A673 (cell line): ENCODE measurements at regions not wholly inside any gene's neighbourhood (a gene's known extent, or its start where the extent isn't known, plus 50 kb on each side); places are given as distances from the start of the nearest gene placed in this dataset.
A peak's percentile ranks its signal among the peaks of the same experiment; 100 is the strongest.
"Not testable (repeated sequence)": the region's sequence is repeated elsewhere in the genome, so short reads cannot be mapped to it uniquely, and the experiment has no call there.

Experiments
- BruUV-seq: library from RNA; stranded (reverse); fragments of 400-500 nt; replicated peaks from 2 replicates; lab custom pipeline; 2021; lab: Mats Ljungman, UMichigan
- CTCF ChIA-PET: fragments of 300-600 bp; sonication (Branson Sonifier 250); formaldehyde crosslinking; loops from one replicate; lab custom pipeline; 2022; ENCODE audit warnings: antibody characterized with exemption; lab: Charles Lee
- POLR2A ChIA-PET: fragments of 300-600 bp; sonication (Branson Sonifier 250); formaldehyde crosslinking; loops from one replicate; lab custom pipeline; 2022; ENCODE audit warnings: antibody characterized with exemption; ENCODE audit not compliant: low non-redundant PET; lab: Charles Lee
- DNase-seq: peaks from one replicate; pipeline ENCODE4 v3.0.0-alpha.2; 2015; ENCODE audit warnings: low spot score
- H3K27ac ChIP-seq: fragments of 200-600 bp; sonication (generic); 2 replicates; pipeline ENCODE4 v1.5.1; 2016; ENCODE audit warnings: mixed run types, low read depth, mild to moderate bottlenecking, mixed read lengths, antibody characterized with exemption, low read length; ENCODE audit not compliant: poor library complexity, severe bottlenecking
- H3K27me3 ChIP-seq: fragments of 200-600 bp; sonication (generic); replicated peaks from 2 replicates; pipeline ENCODE4 v1.6.1; 2017; ENCODE audit warnings: mixed run types, low read depth, mild to moderate bottlenecking, mixed read lengths, antibody characterized with exemption, low read length; ENCODE audit not compliant: insufficient read depth, poor library complexity
- H3K36me3 ChIP-seq: fragments of 200-600 bp; sonication (generic); 2 replicates; pipeline ENCODE4 v1.6.1; 2016; ENCODE audit warnings: mixed run types, mild to moderate bottlenecking, mixed read lengths, antibody characterized with exemption, low read length; ENCODE audit not compliant: insufficient read depth, poor library complexity, severe bottlenecking
- H3K4me1 ChIP-seq: fragments of 200-600 bp; sonication (generic); 2 replicates; pipeline ENCODE4 v1.6.1; 2017; ENCODE audit warnings: mixed run types, mild to moderate bottlenecking, mixed read lengths, antibody characterized with exemption, low read length; ENCODE audit not compliant: insufficient read depth, poor library complexity, severe bottlenecking
- H3K4me3 ChIP-seq: fragments of 200-600 bp; sonication (generic); 2 replicates; pipeline ENCODE4 v1.5.1; 2016; ENCODE audit warnings: low read depth, mixed run types, mild to moderate bottlenecking, mixed read lengths, low read length; ENCODE audit not compliant: poor library complexity, severe bottlenecking
- H3K9me3 ChIP-seq: fragments of 200-600 bp; sonication (generic); 2 replicates; pipeline ENCODE4 v1.6.1; 2016; ENCODE audit warnings: mixed run types, low read depth, mild to moderate bottlenecking, mixed read lengths, antibody characterized with exemption, low read length; ENCODE audit not compliant: poor library complexity, severe bottlenecking
- CTCF ChIP-seq: fragments of 300-800, 200-600 bp; sonication (generic); conservative IDR thresholded peaks from 2 replicates; pipeline ENCODE4 v1.5.1; 2017; ENCODE audit warnings: low read depth, mild to moderate bottlenecking, antibody characterized with exemption, low read length, moderate library complexity, mixed read lengths
- EZH2 ChIP-seq: fragments of 200-600 bp; sonication (generic); IDR thresholded peaks from 2 replicates; pipeline ENCODE4 v1.6.1; 2017; ENCODE audit warnings: borderline replicate concordance, low read depth, mild to moderate bottlenecking, mixed read lengths, antibody characterized with exemption, low read length; ENCODE audit not compliant: poor library complexity, severe bottlenecking
- intact Hi-C: fragments of 100-400 bp; cut with micrococcal nuclease; formaldehyde crosslinking; loops from one replicate; pipeline ENCODE4 v1.10.0; 2022; ENCODE audit not compliant: unreplicated experiment

GRCh38 chr5:116951219-116951618 lies 376.6 kb upstream of the SEMA6A start:
- intact Hi-C loops, result no loop called here
- no TSS peak for BruUV-seq
- no peak overlapping the region for H3K4me3 ChIP-seq
- TF ChIP-seq CTCF (no peak), EZH2 (no peak)
- H3K27me3 ChIP-seq, result no peaks in the 10 kb centered on the region
- CTCF ChIA-PET, result no interaction called here
- POLR2A ChIA-PET, result no interaction called here
- no peaks in the 10 kb centered on the region for H3K9me3 ChIP-seq
- no peaks in the 10 kb centered on the region for H3K4me1 ChIP-seq
- H3K27ac ChIP-seq, result no peak overlapping the region
- no peak for DNase-seq
- H3K36me3 ChIP-seq, result no peaks in the 10 kb centered on the region

GRCh38 chr5:116947691-116948528 lies 373.3 kb upstream of the SEMA6A start:
- peak; percentile 77 for TF ChIP-seq CTCF
- TF ChIP-seq EZH2, result no peak
- Histone ChIP-seq H3K27ac (no peak overlapping the region), H3K4me3 (no peak overlapping the region), H3K9me3 (no peaks in the 10 kb centered on the region), H3K27me3 (no peaks in the 10 kb centered on the region), H3K4me1 (no peaks in the 10 kb centered on the region), H3K36me3 (no peaks in the 10 kb centered on the region)
- peak; percentile 78 for DNase-seq
- intact Hi-C loops, result loop anchor here (1.0 to 5.0 kb wide), 3 partner anchors 372 to 811 kb away; no protein-coding TSS in a partner anchor
- POLR2A ChIA-PET, result no interaction called here
- CTCF ChIA-PET, result interaction anchor here (0.7 kb wide), 1 partner anchor 38 kb away, joined by 3 read pairs; no protein-coding TSS in a partner anchor
- no TSS peak for BruUV-seq

- H3K27ac ChIP-seq, H3K4me1 ChIP-seq, POLR2A ChIA-PET, BruUV-seq, H3K36me3 ChIP-seq, DNase-seq, H3K9me3 ChIP-seq, H3K27me3 ChIP-seq, CTCF ChIA-PET, H3K4me3 ChIP-seq: not testable (repeated sequence)
- intact Hi-C loops, result loop anchor here (5.0 kb wide), 1 partner anchor 808 kb away; no protein-coding TSS in a partner anchor
Observed at GRCh38 chr5:116945613-116946382, 371.2 kb upstream of the SEMA6A start.
